Superior temporal gyrus (tissue), 1 donor: ENCODE measurements at regions not wholly inside any gene's neighbourhood (a gene's known extent, or its start where the extent isn't known, plus 50 kb on each side); places are given as distances from the start of the nearest gene placed in this dataset.

Experiments used
- DNase-seq: peaks from one replicate; pipeline ENCODE4 v3.0.0-alpha.2; 2016; ENCODE audit errors: extremely low spot score

DNA sequence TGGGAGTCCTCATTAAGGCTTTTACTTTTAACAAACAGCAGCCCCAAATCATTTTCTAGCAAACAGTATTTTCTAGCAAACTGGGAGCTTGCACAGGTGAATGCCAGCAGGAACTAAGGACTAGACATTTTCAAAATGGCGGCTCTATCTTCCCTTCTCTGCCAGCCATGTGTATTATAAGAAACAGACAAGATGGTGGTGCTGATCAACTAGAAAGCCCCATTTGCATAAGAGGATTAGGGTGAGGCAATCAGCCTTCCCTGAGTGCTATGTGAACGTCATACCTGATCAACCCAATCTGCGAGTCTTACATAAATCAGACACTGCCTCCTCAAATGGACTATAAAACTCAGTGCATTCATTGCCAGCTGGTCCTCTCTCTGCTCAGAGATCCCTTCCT, 479.6 kb downstream of the IPMK start:
- no peak for DNase-seq

DNA sequence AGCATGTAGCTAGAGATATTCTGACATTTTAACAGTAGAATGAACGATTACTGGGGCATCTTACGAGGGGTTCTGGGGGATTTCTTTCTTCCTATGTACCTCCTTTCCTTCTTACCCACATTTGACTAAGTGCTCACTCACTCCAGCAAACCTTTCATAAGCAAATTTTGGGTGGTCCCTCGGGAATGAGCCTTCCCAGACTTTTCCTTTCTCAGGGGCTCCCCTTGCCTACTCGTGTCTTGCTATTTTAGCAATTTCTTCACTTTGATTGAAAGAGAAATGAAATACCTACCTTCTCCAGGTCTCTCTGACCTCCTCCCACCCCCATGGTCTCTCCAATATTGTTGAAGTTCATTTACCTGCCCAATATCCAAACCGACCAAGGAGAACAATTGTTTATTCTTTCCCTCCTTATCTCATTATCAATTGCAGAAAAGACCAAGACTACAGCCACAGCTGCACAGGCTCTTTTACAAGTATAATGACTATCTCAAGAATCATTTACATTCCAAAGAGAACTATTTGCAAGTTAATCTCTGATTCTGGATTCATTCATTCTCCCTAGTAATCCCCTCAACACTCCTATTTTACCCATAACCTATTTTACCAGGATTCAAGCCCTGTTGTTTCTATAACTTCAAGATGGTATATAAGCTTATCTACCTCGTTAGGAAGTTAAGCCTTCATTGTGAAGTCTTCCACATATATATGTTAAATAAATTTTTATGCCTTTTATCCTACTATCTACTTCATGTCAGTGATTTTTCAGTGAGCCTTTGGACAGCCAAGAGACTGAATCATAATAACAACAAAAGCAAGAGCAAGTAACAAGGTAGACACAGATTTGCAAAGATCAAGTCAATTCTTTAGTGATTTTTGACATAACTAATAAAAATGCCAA, 480.6 kb downstream of the IPMK start:
- DNase-seq, result no peak

DNA sequence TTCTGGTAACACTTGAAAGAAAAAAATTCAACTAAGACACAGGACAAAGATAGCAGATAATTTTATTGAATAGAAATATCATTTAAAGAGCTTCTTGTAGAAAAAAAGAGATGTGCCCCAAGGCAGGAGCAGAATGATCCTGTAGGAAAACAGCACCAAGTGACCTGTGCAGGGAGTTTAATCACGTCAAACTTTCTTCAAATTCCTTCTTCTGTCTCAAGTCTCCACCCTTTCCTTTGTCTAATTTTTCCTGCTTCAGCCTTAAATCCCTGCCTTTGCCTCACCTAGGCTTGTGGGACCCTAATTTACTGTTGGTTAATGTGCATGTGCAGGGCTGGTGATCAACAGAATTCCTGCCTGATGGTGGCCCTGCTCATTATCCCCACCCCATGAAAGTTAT, 481.4 kb downstream of the IPMK start:
- no peak for DNase-seq

DNA sequence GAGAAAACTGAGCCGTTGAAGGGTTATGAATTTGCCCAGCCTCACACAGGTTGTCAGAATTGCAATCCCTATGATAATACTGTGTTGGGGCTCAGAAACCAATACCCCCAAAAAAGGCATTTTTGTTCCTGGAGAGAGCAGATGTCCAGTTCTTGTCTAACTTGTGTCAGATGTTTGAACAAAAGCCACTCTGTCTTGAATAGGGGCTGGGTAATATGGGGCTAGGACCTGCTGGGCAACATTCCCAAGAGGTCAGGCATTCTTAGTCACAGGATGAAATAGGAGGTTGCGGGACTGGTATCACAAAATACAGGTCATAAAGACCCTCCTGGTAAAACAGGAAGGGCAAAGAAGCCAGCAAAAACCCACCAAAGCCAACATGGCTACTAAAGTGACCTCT, 482.1 kb downstream of the IPMK start:
- DNase-seq, result no peak

DNA sequence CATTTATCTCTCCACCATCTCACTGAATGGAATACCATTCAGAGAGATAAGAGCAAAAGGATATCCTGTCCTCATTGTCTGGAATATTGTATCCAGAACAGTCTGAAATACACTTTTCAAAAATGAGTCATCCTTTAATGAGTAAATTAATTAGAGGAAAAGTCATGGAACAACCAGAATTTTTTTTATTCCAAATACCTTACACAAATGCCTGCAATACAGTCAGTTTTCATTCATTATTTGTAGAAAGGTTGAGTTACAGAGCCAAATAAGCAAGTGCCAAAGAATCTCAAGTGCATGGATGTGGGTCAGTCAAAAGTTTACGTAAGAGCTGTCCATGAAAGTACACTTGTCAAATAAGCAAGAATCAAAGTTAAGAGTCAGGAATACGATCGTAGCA, 482.6 kb downstream of the IPMK start:
- no peak for DNase-seq

DNA sequence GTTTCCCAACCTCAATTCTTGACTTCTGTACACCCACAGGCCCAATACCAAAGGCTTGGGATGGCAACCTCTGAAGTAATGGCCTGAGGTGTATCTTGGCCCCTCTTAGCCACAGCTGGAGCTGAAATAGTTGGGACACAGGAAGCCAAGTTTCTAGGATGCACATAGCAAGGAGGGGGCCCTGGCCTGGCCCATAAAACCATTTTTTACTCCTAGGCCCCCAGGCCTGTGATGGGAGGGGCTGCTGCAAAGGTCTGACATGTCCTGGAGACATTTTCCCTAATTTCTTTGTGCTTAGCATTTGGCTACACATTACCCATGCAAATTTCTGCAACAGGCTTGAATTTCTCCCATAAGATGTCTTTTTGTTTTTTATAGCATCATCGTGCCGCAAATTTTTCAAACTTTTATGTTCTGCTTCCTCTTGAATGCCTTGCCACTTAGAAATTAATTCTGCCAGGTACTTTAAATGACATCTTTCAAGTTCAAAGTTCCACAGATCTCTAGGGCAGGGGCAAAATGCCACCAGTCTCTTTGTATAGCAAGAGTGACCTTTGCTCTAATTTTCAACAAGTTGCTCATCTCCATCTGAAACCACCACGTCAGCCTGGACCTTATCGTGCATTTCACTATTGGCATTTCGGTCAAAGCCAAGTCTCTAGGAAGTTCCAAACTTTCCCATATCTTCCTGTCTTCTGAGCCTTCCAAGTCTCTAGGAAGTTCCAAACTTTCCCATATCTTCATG, 490.8 kb downstream of the IPMK start:
- no peak for DNase-seq

DNA sequence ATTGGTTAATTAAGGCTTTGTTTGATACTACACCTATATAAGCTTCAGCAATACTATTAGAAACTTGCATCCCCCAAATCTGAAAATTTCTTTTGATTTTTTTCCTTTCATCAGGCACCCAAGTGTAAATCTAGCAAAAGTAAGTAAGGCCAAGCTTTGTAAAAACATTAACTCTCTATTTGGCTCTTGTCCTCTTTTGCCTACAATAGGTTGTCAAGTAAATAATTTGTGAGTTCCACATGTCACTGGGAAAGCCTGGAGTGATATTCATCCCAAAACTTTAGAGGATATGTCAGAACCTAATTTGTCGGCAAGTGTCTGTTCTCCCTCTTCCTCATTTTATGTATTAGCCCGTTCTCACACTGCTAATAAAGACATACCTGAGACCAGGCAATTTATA, 492.4 kb downstream of the IPMK start:
- no peak for DNase-seq

DNA sequence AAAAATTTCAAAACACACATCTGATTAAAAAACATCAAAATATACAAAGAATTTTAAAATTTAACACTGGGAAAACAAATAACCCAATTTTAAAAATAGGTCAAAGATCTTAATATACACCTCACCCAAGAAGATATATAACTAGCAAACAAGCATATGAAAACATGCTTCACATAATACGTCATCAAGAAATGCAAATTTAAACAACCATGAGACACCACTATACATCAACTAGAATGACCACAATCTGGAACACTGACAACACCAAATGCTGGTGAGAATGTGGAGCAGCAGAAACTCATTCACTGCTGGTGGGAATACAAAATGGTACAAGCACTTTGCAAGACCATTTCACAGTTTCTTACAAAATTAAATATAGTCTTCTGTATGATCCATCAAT, 498.4 kb downstream of the IPMK start:
- no peak for DNase-seq

DNA sequence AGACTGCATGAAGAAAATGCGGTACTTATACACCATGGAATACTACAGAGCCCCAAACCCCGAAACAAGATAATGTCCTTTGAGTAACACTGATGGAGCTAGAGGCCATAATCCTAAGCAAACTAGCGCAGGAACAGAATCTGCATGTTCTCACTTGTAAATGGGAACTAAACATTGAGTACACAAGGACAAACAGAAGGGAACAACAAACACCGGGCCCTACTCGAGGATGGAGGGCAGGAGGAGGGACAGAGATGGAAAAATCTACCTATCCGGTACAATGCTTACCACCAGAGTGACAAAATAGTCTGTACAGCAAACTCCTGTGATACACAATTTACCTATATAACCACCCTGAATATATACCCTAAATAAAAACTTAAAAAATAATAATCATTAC, 507.9 kb downstream of the IPMK start:
- DNase-seq, result no peak

DNA sequence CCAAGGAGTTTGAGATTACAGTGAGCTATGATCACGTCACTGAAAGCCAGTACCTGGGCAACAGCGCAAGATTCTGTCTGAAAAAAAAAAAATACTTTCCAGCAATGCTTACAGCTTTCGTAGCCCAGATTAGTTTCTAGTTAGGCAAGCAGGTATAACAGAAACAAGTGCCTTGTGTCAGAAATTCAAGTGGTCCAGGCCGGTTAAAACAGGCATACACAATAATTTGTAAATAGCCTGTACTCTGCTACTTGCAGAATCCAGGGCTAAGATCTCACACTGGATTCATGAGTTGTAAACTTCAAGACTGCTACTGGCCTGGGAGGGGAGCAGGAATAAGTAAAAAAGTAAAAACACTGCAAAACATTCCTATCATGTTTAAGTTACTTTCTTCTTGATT, 512.9 kb downstream of the IPMK start:
- no peak for DNase-seq

DNA sequence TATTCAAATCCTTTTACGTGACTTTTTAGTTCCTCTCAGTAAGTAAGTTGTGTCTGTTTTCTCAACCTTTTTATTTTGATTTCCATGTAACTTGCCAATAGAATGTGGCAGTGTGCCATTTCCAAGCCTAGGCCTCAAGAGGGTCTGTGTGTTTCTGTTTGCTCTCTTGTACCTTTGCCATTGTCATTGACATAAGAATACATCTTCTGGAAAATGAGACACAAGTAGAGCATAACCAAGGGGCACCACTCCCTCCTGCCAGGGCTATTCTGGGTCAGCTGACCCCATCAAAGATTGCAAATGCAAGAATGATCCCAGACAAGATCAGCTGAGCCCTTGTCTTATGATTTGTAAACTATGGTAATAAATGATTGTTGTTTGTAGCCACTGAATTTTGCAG, 524.0 kb downstream of the IPMK start:
- no peak for DNase-seq

DNA sequence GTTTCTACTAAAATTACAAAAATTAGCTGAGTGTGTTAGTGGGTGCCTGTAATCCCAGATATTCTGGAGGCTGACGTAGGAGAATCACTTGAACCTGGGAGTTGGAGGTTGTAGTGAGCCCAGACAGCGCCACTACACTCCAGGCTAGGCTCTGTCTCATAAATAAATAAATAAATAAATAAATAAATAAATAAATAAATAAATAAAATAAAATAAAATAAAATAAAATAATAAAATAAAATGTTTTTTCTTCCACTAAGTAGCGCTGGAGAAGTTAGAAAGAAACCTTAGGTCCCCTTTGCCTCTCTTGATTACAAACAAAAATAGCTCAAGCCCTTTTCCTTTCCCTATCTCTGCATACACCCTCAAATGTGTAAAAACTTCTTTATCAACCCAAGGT, 525.9 kb downstream of the IPMK start:
- DNase-seq, result no peak

DNA sequence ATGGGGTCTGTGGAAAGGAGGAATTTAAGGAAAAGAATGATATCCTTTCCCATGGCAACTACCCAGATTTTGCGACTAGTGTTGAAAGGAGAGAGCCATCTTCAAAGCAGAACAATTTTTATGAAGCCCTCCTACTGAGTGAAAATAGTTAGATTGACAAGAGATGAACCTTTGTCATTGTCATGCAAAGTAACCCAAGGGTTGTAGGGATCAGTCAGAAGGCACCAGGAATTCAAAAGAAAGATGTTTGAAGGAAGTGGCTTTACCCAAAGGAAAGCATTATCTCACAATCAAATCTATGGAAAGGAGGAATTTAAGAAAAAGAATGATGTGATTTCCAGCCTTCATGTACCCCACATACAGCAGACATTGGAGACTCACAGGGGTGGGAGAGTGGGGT, 544.4 kb downstream of the IPMK start:
- no peak for DNase-seq

DNA sequence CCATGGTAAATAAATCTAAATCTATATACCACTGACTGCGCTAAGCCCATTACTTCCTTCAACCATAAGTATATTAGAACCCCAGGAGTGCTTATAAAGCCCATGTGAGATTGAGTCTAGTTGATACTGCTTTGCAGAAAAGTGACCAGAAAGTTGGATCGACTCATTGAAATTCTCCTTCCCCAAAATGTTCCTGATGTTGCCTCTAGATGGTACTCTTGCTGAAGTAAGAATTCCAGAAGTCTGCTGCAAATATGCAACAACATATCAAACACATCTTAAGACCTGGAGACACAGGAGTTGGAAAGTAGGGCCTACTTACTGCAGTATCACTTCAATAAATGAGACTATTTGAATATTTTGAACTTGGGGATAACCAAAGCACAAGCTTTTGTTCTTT, 550.8 kb downstream of the IPMK start:
- DNase-seq, result no peak

DNA sequence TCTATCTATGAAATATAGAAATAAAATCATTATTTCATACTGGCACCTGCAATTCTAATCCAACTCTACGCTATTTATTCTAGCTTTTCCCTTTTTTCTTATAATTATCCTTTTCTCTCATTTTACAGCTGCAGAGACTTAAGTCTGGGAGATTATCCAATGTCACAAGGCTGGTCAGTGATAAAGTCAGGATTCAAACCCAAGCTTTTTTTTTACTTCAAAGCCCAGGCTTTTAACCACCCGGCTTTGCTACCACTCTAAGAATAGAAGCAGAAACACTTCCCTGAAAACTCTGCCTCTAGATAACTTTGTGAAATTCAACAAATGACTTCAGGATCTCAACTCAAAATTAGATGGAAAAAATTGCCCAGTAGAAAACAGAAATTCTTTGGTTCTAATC, 552.5 kb downstream of the IPMK start:
- no peak for DNase-seq

DNA sequence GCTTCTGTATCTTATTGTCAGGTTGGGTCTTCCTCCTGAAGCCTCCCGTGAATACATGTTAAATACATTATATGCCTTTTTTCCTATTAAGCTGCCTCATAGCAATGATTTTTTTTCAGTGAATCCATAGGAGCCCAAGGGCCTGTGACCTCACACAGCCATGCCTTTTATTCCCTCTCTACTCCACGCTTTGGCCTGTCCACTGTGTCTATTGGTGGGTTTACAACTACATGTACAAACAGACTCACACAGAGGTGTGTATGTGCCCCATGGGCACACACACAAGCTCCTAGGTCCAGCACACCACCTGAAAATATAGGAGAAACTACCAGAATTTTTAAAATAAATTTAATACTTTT, 560.4 kb downstream of the IPMK start:
- no peak for DNase-seq

DNA sequence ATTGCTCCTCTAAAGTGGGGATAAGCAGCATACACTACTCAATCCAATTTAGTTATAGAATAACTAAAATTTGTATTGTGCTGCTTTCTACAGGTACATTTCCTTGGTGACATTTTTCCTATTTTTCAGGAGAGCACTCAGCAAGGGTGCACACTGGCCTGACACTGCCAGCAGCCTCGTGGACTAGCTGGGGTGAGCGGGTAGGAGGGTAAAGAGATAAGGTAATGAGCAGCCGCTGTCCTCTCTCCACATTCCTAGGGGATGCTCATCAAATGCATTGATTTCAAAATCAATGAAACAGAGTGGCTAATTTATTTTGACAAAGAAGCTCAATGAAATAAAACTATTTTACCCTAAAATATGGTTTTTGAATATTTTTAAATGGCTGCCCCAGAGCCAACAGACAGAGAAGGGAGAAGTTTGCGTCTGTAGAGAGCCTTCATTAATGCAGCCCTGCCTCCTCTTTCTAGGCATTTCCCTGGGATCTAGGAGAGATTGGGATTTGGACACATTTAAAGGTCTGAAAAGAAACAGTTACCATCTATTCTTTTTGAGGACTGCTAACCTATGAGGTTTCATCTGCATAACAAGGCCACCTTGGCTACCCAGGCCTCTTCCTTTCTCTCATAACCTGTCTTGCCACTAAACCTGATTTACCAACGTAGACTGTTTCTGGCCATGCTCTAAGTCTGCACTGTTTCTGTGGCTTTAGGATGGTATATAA, 561.0 kb downstream of the IPMK start:
- no peak for DNase-seq

DNA sequence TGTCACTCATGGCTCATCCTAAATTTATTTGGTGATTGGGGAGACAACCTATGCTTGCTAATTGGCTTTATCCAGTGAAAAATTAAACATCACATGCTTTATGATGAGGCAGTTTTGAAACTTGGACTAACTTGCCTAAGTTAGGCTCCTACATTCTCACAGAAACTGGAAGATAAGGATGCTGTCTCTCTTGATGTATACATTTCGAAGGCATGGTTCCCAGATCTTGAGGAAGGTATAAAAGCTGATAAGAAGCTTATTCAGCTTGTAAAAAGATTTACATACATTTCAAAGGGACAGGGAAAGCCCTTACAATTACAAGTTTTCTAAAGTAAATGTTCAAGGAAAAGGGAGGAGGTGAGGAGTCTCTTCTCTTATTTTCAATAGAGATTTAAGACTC, 561.7 kb downstream of the IPMK start:
- no peak for DNase-seq

DNA sequence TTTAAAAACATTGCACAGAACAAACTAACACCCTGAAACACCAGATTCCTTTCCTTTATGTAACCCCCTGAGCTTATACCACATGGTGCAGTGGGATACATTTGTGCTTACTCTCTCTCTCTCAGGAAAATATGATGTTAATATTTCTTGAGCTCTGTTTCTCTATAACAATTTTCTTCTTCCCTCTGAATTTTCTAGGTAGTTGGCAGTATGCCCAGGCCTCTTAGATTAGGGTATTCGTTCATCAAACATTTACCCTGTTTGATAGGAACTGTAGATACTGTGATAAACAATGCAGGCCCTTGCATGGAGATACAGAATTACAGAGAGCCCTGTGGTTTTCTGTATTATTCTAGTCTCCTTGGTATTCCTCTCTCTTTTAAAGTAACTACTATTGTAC, 567.8 kb downstream of the IPMK start:
- DNase-seq, result no peak

DNA sequence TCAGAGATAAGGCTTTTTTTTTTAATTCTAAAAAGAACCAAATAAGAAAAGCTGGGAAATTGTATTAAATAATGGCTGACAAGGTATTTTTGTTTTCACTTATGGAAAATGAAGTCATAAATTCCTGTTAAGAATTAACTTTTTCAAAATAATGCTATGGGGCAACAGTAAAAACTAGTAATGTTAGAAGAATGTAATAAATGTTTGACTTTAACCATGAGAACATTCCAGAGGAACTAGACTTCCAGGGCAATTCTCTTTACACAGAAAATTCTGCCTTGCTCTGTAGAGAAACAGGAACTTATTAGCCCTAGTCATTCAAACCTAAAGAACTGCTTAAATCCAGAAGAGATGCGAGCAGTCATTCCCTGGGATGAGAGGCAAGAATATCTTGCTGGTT, 571.1 kb downstream of the IPMK start:
- DNase-seq, result no peak

DNA sequence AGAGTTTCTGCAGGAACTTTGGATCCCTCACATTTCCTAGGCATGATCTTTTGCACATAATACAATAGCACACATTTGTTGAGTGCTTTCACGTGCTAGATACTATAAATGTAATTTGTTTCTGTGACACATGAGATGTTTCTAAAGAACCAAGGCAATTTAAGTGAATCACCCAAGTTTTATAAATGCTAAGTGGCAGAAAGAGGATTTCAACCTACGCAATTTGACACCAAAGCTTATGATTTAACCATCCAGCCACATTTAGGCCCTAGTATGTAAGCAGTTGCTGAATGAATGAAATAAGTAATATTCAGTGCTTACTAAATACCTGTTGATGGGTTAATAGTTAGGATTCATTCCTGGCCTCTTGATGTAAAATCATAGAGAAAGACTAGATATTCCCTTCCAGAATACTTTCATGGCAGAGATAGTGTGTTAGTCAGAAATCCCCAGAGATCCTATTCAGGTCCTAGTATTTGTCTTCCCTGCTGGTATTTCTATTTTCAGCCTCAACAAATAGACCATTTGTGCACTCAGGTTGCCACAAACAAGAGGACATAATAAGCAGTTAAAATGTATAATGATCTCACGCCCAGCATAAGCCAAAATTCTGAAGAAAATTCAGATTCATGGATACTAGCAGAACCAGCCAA, 572.6 kb downstream of the IPMK start:
- DNase-seq, result no peak

DNA sequence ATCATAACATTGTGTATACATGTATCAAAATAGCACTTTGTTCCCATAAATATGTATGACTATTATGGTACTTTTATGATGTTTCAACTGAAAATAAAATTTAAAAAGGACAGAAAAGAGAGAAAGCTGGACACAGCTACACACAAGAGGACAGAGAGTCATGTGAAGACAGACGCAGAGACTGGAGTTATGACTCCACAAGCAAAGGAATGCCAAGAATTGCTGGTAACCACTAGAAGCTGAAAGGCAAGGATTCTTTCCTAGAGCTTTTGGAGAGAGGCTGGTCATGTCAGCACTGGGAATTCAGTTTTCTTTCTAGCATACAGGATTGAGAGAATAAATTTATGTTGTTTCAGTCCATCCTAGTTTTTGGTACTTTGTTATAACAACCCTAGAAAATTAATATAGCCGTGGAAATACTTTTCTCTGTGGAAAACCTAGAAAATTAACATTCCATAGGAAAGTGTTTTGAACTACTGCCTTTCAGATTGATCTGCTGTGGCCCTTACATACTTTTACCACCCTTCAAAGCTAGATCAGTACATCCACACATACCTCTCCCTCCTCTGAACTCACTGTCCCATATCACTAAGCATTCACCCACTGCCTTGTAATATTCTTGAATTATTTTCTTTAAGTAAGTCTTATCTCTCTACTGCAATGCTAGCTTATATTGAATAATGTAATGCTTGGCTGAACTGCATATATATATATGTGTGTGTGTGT, 575.3 kb downstream of the IPMK start:
- DNase-seq, result no peak
